NT2/D1 (cell line): ENCODE measurements at regions not wholly inside any gene's neighbourhood (a gene's known extent, or its start where the extent isn't known, plus 50 kb on each side); places are given as distances from the start of the nearest gene placed in this dataset.

Experiments
- DNase-seq: peaks from one replicate; pipeline ENCODE4 v3.0.0-alpha.2; 2011; ENCODE audit warnings: low read depth, low spot score
- H3K27me3 ChIP-seq: 2 replicates; pipeline ENCODE4 v1.6.0; 2011; ENCODE audit warnings: mild to moderate bottlenecking; ENCODE audit not compliant: insufficient read length, insufficient read depth
- H3K36me3 ChIP-seq: 2 replicates; pipeline ENCODE4 v1.6.1; 2011; ENCODE audit warnings: mild to moderate bottlenecking, low read length, mixed read lengths; ENCODE audit not compliant: insufficient read depth, insufficient read length
- H3K4me1 ChIP-seq: 2 replicates; pipeline ENCODE4 v1.5.1; 2011; ENCODE audit not compliant: insufficient read depth, insufficient read length
- H3K4me3 ChIP-seq: 2 replicates; pipeline ENCODE4 v1.5.1; 2011; ENCODE audit warnings: low read depth; ENCODE audit not compliant: insufficient read length
- H3K9ac ChIP-seq: 2 replicates; pipeline ENCODE4 v1.6.0; 2011; ENCODE audit warnings: low read depth; ENCODE audit not compliant: insufficient read length
- H3K9me3 ChIP-seq: 2 replicates; pipeline ENCODE4 v1.5.1; 2011; ENCODE audit warnings: mild to moderate bottlenecking, low read length; ENCODE audit not compliant: insufficient read depth
- SUZ12 ChIP-seq: IDR thresholded peaks from 2 replicates; pipeline ENCODE4 v1.6.1; 2011; ENCODE audit not compliant: insufficient read length, insufficient read depth; ENCODE audit errors: extremely low read depth
- YY1 ChIP-seq: IDR thresholded peaks from 2 replicates; pipeline ENCODE4 v1.6.1; 2011; ENCODE audit not compliant: insufficient read length, insufficient read depth
- ZNF274 ChIP-seq: IDR thresholded peaks from 2 replicates; pipeline ENCODE4 v1.6.1; 2011; ENCODE audit warnings: mild to moderate bottlenecking, low read depth, low read length

DNA sequence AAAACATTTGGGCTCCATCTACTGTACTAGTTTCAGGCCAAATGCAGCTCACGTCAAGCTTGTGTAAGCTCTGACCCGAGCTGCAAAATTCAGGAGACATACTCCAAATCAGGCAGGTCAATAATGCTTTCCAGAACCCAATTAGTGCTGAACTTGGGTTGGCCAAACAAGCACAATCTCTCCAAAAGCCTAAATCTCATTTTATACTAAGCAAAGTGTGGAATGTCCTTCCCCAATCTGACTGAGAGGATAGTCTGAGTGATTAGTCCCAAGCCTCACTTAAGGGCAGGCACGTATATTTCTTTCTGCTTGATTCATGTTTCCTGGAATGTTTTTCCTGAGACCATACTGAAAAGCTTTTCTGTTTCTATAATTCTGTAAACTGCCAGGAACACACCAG is 79.9 kb downstream of the NKX6-1 start:
- no peak for DNase-seq
- TF ChIP-seq SUZ12 (no peak), YY1 (no peak), ZNF274 (no peak)
- no peaks in the 10 kb centered on the region for H3K36me3 ChIP-seq
- no peaks in the 10 kb centered on the region for H3K9me3 ChIP-seq
- no peaks in the 10 kb centered on the region for H3K4me1 ChIP-seq
- no peak overlapping the region for H3K9ac ChIP-seq
- H3K27me3 ChIP-seq, result no peaks in the 10 kb centered on the region
- no peak overlapping the region for H3K4me3 ChIP-seq

DNA sequence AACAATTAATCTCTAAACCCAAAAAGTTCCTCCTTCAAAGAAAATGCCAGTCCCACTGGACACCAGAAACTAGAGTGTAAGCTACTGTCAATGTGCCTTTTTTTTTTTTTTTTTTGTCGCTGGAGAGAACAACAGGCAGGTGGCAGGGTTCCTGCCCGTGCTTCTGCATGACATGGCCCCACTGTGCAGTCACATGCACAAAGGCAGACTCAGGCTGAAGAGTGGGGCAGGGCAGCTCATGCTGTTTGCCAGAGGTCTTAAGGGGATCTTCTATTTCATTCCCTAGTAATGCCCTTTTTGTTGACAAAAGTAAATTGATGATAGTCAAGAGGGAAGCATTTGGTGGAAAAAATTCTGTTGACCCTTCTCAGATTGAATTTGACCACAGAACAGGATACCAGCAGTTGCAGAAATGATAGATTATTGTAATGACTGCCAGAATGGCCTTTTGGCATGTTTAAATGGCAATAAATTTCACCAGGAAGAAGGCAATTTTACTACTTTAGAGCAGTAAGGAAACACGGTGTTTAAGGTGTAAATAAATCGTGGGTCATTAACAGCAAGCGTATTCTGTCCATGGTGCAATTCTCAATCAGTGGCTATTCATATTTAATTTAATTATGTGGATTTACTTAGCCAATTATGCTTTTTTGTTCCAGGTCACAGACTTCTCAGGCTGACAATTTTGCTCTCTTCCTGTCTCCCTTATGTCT is 80.9 kb downstream of the NKX6-1 start:
- no peak for DNase-seq
- no peak overlapping the region for H3K9ac ChIP-seq
- no peaks in the 10 kb centered on the region for H3K4me1 ChIP-seq
- H3K9me3 ChIP-seq, result no peaks in the 10 kb centered on the region
- H3K36me3 ChIP-seq, result no peaks in the 10 kb centered on the region
- no peak for TF ChIP-seq ZNF274
- no peak for TF ChIP-seq SUZ12
- no peak for TF ChIP-seq YY1
- H3K4me3 ChIP-seq, result no peak overlapping the region
- no peaks in the 10 kb centered on the region for H3K27me3 ChIP-seq

DNA sequence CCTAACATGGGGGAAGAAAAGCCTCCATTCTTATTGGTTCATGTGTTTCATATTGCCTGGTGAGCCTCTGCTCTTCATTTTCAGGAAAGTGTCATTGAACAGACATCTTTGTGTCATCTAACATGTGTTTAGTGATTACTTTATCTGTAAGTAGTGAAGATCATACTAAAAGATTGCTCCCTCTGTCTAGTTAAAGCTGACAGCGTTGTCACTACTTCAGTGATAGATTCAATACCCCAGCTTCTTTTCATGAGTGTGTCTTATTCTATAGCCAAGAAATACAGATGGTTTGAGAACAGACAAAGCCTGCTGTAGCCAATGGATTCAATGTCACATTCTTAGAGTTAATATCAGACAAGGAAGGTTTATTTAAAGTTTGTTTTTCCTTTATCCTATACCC is 85.1 kb downstream of the NKX6-1 start:
- Histone ChIP-seq H3K9ac (no peak overlapping the region), H3K4me1 (no peaks in the 10 kb centered on the region), H3K4me3 (no peak overlapping the region), H3K9me3 (no peaks in the 10 kb centered on the region), H3K27me3 (no peaks in the 10 kb centered on the region), H3K36me3 (no peaks in the 10 kb centered on the region)
- DNase-seq, result no peak
- TF ChIP-seq YY1 (no peak), SUZ12 (no peak), ZNF274 (no peak)

DNA sequence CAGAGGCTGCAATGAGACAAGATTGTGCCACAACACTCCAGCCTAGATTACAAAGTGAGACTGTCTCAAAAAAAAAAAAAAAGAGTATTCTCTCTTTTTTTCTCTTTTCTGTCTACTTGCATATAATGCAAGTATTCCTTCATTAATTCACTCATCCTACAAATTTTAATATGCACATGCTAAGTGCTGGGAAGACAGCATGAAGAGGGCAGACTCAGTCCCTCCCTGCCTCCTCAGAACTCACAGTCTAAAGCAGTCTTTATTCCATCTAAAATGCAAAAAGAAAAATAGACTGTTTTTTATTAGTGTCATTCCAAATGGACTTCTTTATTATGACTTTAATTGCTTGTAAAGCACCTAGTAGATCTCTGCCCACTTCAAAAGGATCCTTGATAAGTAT is 85.6 kb downstream of the NKX6-1 start:
- no peak for DNase-seq
- no peak overlapping the region for H3K4me3 ChIP-seq
- H3K9me3 ChIP-seq, result no peaks in the 10 kb centered on the region
- H3K9ac ChIP-seq, result no peak overlapping the region
- TF ChIP-seq YY1, result no peak
- no peak for TF ChIP-seq SUZ12
- no peak for TF ChIP-seq ZNF274
- no peaks in the 10 kb centered on the region for H3K36me3 ChIP-seq
- H3K27me3 ChIP-seq, result no peaks in the 10 kb centered on the region
- no peaks in the 10 kb centered on the region for H3K4me1 ChIP-seq

DNA sequence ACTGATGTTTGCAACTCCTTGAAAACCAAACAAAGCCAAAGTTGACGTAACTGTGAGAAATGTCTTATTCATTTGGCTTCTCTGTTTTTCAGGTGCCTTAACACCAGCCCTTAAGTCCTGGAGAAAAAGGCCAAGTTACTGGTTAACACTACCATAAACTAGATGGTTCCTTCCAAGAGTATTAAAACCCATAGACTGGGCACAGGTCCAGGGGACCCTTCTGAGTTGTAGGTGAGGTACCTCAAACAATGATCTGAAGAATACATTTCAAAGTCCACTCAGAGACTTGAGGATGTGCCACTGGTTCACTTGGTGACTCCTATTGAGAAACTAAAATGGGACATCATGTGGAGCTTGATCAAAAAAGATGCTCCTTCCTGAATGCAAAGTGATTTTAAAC is 87.0 kb downstream of the NKX6-1 start:
- no peaks in the 10 kb centered on the region for H3K9me3 ChIP-seq
- no peak overlapping the region for H3K4me3 ChIP-seq
- no peaks in the 10 kb centered on the region for H3K36me3 ChIP-seq
- H3K9ac ChIP-seq, result no peak overlapping the region
- no peak for DNase-seq
- H3K4me1 ChIP-seq, result no peaks in the 10 kb centered on the region
- H3K27me3 ChIP-seq, result no peaks in the 10 kb centered on the region
- TF ChIP-seq YY1 (no peak), SUZ12 (no peak), ZNF274 (no peak)

DNA sequence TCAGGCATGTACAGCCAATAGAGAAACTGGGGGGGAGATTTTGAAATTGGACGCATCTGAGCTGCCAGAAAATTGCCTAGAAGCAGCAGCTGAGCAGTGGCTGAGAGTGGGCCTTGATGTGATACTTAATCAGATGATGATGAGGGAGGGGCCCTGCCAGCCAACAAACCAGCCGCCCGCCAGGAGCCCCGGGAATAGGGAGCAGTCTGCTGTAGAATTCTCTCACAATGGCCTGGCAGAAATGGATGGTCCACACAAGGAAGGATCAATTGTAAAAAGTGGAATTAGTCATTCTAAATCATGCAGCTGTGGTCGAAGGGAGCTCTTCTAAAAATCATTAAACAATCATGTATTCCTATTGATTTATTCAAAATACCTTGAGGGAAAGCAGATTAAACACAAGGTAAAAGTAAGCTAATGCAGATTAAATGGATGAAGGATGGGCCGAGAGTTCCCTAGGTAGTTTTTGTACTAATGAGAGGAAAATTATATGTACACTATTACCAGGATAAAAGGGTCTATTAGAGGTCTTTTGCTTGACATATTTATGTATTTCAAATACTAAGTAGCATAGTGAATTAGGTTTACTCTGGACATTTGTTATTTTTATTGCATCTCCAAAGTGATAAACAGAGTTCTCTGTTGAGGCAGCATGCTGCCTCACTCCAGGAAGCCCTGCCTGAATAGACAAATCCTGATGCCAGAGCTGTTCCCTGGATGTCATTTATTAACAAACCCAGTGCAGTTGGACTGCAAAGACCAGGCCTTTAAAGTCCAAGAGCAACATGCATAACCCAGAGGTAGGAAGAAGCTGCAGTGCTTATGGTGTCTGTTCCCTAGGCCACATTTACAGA is 91.3 kb downstream of the NKX6-1 start:
- DNase-seq, result no peak
- Histone ChIP-seq H3K36me3 (no peaks in the 10 kb centered on the region), H3K27me3 (no peaks in the 10 kb centered on the region), H3K9ac (no peak overlapping the region), H3K4me1 (no peaks in the 10 kb centered on the region), H3K4me3 (no peak overlapping the region), H3K9me3 (no peaks in the 10 kb centered on the region)
- TF ChIP-seq SUZ12, result no peak
- TF ChIP-seq ZNF274, result no peak
- no peak for TF ChIP-seq YY1

DNA sequence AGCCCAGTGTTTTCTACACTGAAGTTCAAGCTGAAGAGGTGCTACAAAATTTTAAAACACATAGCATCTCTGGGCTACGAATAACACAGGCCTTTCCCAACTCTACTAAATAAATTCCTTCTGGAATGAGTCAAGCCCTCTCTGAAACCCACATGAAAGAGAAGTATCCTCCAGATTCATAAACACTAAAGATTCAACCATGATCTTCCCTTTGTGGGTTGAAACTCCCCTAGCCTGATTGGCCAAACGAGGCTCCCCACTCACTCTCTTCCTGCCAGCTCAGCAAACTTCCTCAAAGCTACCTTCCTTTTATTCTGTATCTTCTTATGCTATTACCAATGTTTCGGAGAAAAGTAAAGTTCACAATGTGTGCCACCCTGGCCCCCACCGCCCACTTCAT is 95.4 kb downstream of the NKX6-1 start:
- no peak for TF ChIP-seq ZNF274
- no peak for TF ChIP-seq SUZ12
- no peak for TF ChIP-seq YY1
- DNase-seq, result no peak
- H3K4me1 ChIP-seq, result no peaks in the 10 kb centered on the region

More for the DNA sequence above, 95.4 kb downstream of the NKX6-1 start:
- H3K36me3 ChIP-seq, result no peaks in the 10 kb centered on the region
- H3K4me3 ChIP-seq, result no peak overlapping the region
- H3K27me3 ChIP-seq, result no peaks in the 10 kb centered on the region
- no peaks in the 10 kb centered on the region for H3K9me3 ChIP-seq
- H3K9ac ChIP-seq, result no peak overlapping the region
